ENCODE measurements at regions not wholly inside any gene's neighbourhood (a gene's known extent, or its start where the extent isn't known, plus 50 kb on each side); places are given as distances from the start of the nearest gene placed in this dataset.

DNA sequence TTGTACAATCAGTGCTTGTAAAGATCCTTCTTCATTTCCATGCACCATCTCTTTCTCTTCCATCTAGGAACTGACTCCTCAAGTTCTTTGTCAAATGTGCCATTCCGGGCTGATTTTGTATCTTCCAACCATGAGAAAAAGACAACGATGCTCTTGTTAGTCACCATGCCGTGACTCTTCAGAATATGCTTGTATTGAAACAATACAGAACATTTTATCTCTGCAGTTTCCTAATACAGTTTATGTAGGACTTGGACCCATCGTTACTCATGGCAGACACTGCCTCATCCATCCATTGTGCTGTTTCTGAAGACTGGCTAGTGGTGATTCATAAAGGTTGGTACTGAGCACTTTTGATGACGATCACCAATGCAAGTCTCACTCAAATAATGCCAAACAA is 283.2 kb downstream of the KCNS3 start (continued):
- no peak for TF ChIP-seq ZFP37 (tag by site-specific recombination; IDR thresholded peaks at IDR 0.05)
- TF ChIP-seq, protein P1, sequence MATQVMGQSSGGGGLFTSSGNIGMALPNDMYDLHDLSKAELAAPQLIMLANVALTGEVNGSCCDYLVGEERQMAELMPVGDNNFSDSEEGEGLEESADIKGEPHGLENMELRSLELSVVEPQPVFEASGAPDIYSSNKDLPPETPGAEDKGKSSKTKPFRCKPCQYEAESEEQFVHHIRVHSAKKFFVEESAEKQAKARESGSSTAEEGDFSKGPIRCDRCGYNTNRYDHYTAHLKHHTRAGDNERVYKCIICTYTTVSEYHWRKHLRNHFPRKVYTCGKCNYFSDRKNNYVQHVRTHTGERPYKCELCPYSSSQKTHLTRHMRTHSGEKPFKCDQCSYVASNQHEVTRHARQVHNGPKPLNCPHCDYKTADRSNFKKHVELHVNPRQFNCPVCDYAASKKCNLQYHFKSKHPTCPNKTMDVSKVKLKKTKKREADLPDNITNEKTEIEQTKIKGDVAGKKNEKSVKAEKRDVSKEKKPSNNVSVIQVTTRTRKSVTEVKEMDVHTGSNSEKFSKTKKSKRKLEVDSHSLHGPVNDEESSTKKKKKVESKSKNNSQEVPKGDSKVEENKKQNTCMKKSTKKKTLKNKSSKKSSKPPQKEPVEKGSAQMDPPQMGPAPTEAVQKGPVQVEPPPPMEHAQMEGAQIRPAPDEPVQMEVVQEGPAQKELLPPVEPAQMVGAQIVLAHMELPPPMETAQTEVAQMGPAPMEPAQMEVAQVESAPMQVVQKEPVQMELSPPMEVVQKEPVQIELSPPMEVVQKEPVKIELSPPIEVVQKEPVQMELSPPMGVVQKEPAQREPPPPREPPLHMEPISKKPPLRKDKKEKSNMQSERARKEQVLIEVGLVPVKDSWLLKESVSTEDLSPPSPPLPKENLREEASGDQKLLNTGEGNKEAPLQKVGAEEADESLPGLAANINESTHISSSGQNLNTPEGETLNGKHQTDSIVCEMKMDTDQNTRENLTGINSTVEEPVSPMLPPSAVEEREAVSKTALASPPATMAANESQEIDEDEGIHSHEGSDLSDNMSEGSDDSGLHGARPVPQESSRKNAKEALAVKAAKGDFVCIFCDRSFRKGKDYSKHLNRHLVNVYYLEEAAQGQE (tag by site-specific recombination; IDR thresholded peaks at IDR 0.05) = no peak
- no peak for TF ChIP-seq ZNF621 (tag by site-specific recombination; IDR thresholded peaks at IDR 0.05)
- TF ChIP-seq SCRT1 (tag by site-specific recombination; IDR thresholded peaks at IDR 0.05; ENCODE audit: borderline replicate concordance) = no peak
- TF ChIP-seq, protein P2, sequence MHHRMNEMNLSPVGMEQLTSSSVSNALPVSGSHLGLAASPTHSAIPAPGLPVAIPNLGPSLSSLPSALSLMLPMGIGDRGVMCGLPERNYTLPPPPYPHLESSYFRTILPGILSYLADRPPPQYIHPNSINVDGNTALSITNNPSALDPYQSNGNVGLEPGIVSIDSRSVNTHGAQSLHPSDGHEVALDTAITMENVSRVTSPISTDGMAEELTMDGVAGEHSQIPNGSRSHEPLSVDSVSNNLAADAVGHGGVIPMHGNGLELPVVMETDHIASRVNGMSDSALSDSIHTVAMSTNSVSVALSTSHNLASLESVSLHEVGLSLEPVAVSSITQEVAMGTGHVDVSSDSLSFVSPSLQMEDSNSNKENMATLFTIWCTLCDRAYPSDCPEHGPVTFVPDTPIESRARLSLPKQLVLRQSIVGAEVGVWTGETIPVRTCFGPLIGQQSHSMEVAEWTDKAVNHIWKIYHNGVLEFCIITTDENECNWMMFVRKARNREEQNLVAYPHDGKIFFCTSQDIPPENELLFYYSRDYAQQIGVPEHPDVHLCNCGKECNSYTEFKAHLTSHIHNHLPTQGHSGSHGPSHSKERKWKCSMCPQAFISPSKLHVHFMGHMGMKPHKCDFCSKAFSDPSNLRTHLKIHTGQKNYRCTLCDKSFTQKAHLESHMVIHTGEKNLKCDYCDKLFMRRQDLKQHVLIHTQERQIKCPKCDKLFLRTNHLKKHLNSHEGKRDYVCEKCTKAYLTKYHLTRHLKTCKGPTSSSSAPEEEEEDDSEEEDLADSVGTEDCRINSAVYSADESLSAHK (tag by site-specific recombination; IDR thresholded peaks at IDR 0.05) = no peak
- no peak for TF ChIP-seq ZNF792 (tag by site-specific recombination; IDR thresholded peaks at IDR 0.05)
- TF ChIP-seq KLF9 (tag by site-specific recombination; IDR thresholded peaks at IDR 0.05; ENCODE audit: low read depth) = no peak

DNA sequence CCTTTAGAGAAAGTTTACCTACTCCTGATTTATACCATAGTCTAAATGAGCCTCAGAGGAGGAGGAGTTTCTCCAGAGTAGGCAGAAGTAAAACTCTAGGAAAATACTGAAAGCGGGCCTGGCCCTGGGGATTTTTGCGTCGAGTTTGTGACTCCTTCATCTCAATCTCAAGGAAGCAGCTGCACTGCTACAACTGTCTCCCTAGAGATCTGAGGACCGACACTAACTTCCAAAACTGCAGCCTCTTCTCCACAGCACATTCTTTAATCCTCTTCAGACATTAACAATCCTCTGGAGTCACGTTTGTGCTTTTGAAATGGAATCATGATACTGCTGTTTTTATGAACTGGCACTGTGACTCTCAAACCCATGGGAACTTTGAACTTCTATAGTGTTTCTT is 281.4 kb downstream of the KCNS3 start:
- Histone ChIP-seq H3K9me3 (ENCODE audit: control insufficient read depth, insufficient read depth, low read depth, low read length) (no peaks in the 10 kb centered on the region), H3K27ac (ENCODE audit: extremely low read depth, low read depth, low read length) (no peak overlapping the region), H3K4me3 (ENCODE audit: low read depth, low read length) (no peak overlapping the region), H3K36me3 (ENCODE audit: control insufficient read depth in 2 of 2, insufficient read depth in 1 of 2, low read length in 2 of 2) (no peaks in the 10 kb centered on the region), H3K4me1 (ENCODE audit: control insufficient read depth, insufficient read depth, low read length) (peaks cover 12% of the 10 kb centered on the region)
- TF ChIP-seq BCL11B (tag by site-specific recombination; IDR thresholded peaks at IDR 0.05; ENCODE audit: low read depth) (no peak), TCF7L2 (IDR thresholded peaks at IDR 0.05; ENCODE audit: borderline replicate concordance, low read depth, low read length) (no peak), HOXD13 (CRISPR knock-in tag; IDR thresholded peaks at IDR 0.05; ENCODE audit: borderline replicate concordance) (no peak), ZNF121 (tag by site-specific recombination; IDR thresholded peaks at IDR 0.05) (no peak), ZNF473 (tag by site-specific recombination; IDR thresholded peaks at IDR 0.05) (no peak), ZNF560 (tag by site-specific recombination; IDR thresholded peaks at IDR 0.05; ENCODE audit: borderline replicate concordance) (no peak), ZNF350 (tag by site-specific recombination; IDR thresholded peaks at IDR 0.05) (no peak), ZNF610 (tag by site-specific recombination; IDR thresholded peaks at IDR 0.05; ENCODE audit: borderline replicate concordance) (no peak), ZNF501 (tag by site-specific recombination; IDR thresholded peaks at IDR 0.05) (no peak), ZNF184 (tag by site-specific recombination; IDR thresholded peaks at IDR 0.05) (no peak), ZNF239 (tag by site-specific recombination; IDR thresholded peaks at IDR 0.05) (no peak)
- TF ChIP-seq, protein P3, sequence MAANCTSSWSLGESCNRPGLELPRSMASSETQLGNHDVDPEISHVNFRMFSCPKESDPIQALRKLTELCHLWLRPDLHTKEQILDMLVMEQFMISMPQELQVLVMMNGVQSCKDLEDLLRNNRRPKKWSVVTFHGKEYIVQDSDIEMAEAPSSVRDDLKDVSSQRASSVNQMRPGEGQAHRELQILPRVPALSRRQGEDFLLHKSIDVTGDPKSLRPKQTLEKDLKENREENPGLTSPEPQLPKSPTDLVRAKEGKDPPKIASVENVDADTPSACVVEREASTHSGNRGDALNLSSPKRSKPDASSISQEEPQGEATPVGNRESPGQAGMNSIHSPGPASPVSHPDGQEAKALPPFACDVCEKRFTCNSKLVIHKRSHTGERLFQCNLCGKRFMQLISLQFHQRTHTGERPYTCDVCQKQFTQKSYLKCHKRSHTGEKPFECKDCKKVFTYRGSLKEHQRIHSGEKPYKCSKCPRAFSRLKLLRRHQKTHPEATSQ (tag by site-specific recombination; IDR thresholded peaks at IDR 0.05) = no peak
- ChIA-PET POLR2A (no interaction called here), CTCF (interaction anchor here (1.0 to 1.9 kb wide), 2 partner anchors 10 to 17 kb away, joined by 3 to 17 read pairs; no protein-coding TSS in a partner anchor)

All from HEK293 (cell line).